ENCODE measurements at regions not wholly inside any gene's neighbourhood (a gene's known extent, or its start where the extent isn't known, plus 50 kb on each side); places are given as distances from the start of the nearest gene placed in this dataset.

DNA sequence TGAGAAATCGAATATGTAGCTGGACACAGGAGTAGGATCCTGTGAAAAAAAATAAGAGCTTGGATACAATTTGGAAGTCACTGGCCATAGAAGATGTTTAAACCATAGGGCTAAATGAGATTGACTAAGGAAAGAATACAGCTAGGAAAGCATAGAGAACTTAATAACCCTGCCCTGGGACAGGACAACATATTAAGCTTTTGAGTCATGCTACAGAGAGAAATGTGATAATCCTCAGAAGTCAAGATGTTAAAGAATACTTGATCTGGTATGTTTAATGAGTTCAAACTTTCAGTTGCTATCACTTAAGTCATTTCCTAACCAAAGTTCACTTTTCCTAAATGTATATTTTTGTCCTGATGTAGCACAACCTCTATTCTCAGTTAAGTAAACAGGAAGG is 154.6 kb upstream of the TSHZ2 start:
- DNase-seq: no peak

DNA sequence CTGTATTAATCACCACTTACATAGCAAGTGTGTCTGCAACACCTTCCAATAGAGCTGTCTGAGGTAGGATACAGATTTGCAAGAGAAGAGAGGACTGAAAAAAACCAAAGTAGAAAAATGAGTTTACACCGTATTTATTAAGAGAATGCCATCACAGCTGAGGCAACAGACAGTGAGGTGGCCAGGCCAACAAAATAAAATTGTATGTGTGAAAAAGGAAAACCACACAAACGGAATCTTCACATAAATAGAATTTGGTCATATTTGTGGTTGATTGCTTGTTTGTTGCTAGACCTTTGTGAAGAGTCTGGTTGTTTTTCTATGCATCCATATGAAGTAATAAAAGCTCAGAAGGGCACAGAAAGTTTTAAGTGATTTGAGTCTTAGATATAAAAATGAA is 157.8 kb upstream of the TSHZ2 start:
- no peak for DNase-seq

DNA sequence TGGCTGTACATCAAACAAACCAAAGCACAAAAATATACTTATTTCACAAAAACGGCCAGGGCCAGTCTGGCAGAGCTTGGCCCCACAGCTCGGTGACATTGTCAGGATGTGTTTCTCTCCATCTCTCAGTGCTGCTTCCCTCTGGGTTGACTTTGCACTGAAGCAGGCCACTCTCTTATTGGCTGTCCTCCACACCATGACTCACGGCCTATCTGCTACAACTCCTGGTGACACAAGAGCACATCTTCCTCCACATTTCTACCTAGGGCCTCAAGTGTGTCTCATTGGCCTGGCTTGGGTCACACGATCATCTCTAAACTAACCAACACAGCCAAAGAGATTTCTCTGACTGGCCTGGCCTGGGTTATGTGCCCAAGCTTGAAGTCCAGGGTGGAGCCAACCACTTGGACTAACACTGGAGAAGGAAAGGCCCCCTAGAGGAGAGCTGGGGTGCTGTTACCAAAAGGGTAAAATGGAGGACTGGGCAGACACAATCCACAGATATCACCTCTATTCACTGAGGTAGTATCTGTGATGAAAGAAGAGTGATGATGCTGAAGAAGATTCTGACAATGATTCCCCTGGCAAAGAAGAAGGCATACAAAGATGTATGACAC is 159.8 kb upstream of the TSHZ2 start:
- no peak for DNase-seq

DNA sequence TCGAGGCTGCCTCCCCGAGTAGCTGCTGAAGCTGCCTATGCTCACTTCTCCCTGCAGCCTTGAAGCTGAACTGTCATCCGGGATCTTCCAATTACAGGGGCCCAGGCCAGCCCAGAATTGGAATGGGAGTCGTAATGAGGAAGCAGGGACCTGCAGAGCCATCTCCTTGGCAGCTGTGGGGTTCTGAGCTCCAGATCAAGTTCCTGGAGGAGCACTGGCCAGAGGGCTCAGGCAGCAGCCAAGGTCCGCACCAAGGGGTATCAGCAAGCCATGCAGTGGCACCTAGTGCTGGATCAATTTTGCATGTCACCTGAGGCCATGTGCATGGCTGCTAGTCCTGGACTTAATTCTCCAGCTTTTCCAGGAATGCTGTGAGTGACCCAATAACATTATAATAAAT is 163.2 kb upstream of the TSHZ2 start:
- no peak for DNase-seq

DNA sequence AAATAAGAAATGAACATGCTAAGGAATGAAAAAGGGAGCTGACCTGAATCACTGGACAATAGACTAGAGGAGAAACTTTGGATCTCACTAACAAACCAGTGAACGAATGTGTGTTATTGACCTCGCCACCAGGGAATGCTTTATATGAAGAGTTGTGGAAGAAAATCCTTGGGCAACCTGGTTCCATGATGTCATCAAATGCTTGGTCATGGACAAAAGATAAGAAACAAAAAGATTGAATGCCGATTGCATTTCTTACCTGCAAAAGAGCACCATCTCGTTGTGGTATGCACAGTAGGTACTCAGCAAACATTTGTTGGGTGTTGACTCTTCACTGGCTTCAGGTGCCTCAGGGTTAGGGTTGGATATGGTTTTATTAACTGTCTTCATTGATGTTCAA is 165.2 kb upstream of the TSHZ2 start:
- no peak for DNase-seq

DNA sequence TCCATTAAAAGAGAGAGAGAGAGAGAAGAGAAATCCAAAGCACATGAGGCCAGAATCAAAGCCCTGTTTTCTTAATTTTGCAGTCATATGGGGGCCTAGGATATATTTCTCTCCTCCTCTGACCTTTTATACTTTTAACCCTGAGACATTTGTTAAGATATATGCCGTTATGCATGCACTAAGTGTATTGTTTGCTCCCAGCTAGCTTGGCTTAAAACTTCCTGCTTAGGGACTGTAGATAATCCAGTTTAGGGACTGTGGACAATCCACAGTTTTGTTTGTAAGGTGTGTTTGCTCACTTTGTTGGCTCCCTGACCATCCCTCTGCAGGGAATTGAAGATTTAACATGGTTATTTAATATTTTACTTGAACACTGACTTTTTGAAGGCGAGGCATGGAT is 166.3 kb upstream of the TSHZ2 start:
- DNase-seq: no peak

DNA sequence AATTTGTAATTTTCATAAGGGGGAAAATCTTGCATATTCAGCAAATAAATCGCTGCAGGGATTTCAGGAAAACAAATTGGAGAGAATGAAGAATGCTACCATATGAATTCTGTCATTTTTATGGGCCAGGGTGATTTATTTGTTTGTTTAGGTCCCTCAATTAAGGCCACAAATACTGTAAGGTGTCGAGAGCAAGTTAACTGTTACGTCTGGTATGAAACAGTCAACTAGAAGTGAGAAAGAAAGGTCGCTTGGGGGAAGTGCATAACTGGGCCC is 166.9 kb upstream of the TSHZ2 start:
- DNase-seq: no peak

DNA sequence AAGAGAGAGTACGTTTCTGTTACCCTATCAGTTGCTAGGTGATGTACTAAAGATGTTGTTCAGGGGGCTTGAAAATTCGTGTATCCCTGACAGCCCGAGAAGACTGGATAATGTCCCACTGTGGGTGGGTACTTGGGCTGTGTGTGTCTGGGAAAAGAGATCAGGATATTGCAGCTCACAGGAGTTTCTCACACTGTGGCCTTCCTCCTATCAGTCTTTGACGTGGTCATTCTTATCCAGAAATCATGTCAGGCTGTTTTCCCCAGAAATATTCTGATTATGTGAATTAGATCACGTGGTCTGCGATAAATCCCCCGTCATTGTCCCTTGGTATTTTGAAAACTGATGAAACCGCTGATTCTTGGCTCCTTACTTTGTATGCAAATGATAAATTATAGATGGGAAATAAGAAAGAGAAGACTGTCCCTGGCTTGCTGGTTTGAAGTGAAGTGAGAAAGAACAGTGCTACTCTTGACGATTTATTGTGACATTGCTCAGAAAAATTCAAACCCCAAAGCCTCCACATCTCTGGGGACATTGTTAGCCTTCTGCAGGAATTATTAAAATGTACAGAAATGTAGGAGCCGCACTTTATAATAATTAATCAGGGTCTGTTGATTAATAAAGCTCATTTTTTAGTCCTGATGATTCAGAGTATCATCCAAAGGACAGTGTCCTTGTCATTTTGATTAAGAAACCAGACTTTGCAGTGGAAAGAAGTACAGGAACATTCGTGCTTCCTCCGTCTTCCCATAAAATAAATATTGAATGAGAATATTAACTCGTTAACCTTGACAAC is 167.5 kb upstream of the TSHZ2 start:
- DNase-seq: no peak

DNA sequence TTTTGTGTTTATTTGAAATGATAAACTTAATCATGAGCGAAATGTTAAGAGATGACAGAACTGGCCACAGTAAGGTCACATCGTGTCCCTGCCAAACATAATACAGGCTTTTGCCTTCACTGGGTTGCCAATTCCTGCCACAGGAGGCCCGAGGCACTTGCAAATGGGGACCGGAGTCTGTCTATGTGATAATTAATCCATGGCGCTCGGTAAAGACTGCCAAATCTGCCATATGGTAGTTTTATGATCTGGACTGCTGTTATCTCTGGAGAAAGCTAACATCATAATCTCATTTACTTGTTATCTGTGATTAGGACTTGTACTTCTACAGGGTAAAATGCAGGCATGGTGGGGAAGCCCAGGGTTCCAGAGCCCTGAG is 170.5 kb upstream of the TSHZ2 start:
- no peak for DNase-seq

DNA sequence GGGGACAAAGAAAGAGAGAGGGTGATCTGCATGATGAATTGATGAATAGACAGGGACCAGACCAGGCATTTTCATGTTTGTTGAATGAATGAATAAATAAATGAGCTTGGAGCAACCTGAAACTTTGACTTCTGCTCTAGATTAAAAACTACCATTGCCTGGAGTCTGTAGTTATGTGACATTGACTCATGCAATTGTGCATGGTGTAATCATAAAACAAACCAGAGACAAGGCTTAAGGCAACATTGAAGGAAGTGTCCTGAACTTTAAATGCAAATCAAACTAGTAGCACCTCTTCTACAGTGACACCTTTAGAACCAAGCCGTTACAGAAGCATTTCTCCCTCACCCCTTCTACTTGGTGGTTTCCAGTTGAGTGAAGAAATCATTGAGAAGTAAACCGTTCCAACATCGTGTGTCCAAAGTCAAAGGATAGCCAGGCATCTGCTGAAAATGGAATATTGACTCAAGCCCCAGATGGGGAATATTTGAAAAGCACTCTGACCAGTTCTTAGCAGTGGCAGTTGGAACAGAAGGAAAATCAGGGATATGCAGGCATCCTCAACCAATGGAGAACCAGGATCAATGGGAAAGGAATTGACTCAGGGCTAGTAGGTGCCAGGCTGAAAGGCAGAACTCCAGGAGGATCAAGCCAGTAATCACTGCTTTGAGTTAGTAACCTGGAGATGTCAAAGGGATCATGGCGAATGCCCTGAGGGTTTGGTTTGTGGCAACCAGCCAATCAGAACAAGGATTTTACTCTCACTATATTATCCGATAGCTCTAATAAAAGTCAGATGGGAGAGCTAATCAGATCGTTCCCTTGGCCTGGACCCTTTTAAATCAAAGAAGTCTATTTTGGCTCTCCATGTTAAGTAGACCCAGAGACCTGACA is 171.2 kb upstream of the TSHZ2 start:
- DNase-seq: no peak

DNA sequence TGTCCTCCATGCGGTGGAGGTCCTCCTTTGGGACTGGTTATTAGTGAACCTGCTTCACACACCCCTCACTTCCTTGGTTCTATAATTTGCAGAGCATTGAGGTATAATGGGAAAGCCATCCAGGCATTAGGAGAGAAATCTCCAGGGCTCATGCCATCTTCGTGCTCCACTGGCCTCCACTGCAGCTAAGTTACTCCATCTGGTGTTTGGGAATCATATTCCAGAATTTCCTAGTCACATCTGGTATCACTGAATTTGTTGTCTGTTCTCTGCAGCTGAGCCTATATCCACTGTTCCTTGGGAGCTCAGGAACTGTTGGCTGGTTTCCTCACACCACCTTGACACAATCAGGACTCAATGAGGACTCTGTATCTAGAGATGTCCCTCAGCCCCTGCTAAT is 173.0 kb upstream of the TSHZ2 start:
- DNase-seq: no peak

DNA sequence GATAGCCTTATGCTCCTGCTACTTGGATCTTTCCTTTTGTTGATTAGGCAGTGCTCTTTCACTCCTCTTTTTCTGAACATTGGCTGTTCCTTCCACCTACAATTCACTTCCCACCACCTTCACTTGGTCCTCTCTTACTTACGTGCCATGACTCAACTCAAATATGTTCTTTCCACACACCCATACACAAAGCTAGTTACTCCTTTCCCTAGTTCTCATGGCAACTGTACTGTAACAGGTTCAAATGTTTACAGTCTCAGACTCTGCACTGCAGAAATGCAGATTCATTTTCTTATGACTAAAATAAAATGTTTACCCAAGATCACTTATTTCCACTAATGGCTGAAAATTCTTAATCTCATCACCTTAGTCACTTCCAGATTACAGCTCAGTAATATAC is 174.0 kb upstream of the TSHZ2 start:
- DNase-seq: no peak

DNA sequence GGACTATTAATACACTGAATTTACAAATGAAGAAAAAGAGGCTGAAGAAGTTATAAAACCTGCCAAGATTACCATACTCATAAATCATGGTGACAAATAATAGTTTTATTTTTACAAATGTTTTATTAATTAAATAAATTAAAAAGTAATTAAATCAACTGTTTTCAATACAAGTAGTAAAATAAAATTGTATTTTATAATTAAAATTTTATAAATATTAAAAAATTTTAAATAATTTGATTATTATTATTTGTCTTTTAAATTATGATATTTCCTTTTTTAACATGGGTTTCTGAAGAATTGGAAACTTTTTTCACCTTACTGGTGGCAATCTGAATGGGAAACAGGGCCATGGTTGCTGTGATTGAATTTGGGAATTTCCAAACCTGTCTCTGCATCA is 177.3 kb upstream of the TSHZ2 start:
- DNase-seq: no peak

DNA sequence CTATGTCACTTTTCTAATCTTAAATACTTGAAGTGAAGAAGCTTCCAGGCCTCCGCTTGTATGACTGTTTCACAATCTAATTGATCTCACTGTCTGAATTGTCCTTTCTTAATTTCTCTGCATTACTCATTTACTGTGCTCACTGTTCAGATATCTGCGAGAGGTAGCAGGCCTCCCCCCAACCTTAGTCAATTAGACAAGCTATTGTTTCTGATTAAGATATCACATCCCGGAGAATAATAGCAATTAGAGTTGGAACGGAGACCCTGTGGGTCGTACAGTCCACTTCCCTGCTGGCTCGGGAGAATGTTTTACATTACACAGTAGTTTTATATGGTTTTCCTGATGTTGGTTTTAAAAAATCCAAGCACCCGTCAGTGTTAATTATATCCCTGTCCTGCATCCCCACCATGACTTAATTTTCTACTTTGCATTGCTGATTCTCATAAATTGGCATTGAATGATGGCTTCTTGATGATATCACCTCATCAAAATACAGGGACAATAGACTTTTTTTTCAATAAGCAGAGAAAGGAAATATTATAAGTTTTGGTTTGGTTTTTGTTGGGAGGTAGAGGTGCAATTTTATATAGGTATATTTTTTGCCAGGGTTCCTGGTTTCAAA is 178.7 kb upstream of the TSHZ2 start:
- no peak for DNase-seq

DNA sequence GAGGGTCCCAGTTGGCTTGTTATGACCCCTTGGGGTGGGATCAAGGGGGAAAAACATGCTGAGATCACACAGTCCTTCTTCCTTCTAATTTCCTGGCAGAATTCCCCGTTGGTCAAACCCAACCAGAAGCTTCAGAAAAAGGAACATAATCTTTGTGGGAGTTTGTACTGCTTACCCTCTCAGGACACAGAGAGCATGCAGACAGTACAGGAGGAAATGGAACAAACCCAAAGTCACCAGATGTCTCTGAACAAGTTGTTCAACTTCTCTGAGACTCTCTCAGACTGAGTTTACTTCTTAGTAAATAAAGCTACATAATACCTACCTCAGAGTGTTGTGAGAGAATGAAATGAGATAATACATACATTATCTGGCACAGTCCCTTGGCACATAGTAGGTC is 181.1 kb upstream of the TSHZ2 start:
- DNase-seq: no peak

DNA sequence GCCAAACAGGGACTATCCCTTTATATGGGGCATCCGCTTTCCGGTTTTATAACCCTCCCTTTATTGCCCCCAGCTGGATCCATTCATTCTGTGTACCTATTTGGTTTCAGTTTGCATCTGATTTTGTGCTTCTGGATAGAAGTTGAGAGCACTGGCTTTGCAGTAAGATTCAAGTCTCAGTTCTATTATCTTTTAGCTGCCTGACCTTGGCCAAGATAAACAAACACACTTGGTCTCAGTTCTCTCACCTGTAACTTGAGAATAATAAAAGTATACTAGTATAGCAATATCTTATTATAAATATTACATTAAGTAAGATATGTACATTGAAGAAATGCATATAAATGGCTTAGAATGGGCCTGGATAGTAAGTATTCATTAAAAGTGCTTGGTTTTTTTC is 182.4 kb upstream of the TSHZ2 start:
- DNase-seq: no peak

DNA sequence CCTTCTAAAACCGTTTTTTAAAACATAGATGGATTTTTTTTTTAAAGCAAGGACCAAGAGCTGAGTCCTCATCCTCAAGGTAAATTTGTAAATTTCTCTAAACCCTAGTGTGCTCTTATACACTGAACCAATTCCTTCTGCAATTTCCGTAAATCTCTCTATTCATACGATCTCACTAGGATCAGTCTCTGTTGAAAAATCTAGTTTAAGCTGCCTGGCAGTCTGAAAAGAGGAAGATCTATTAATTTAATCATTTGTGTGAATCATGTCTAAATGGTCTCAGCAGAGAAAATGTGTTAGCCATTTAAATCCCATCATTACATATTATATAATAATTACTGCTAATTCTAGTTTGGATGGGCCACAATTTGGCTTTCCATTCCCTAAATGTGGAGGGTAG is 184.2 kb upstream of the TSHZ2 start:
- DNase-seq: no peak

DNA sequence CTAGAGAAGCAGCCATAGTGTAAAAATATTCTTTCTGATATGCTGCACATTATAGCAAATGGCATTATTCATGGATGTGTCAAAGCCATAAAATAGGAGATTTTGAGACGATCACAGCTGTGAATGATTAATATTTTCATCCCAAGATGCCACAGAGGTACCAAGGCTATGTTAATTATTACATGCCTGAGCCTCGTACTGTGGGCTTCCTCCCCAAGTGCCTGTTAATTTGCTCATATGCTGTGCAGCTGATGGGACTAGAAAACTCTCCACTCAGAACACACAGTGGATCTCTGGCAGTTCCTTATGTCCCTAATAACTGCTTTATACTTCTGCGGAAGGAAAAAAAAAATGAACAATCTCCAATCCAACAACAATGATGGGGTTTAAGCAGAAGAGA is 184.9 kb upstream of the TSHZ2 start:
- no peak for DNase-seq

DNA sequence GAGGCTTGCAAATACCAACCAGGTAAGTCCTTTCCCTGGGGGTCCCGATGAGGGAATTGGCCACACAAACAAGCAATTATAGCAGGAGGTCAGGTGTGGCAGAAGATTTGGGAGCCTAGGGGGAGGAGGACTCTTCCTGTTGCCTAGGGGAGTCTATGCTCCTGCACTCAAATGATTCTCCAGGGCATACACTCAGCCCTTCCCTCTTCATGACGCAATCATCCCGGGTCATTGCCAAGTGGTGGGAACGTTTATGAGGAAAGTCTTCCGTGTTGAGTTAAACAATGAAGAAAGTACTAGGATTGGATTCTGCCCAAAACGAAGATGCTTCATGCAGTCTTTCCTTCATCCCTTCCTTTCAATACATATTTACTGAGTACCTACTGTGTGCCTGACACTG is 186.5 kb upstream of the TSHZ2 start:
- no peak for DNase-seq

DNA sequence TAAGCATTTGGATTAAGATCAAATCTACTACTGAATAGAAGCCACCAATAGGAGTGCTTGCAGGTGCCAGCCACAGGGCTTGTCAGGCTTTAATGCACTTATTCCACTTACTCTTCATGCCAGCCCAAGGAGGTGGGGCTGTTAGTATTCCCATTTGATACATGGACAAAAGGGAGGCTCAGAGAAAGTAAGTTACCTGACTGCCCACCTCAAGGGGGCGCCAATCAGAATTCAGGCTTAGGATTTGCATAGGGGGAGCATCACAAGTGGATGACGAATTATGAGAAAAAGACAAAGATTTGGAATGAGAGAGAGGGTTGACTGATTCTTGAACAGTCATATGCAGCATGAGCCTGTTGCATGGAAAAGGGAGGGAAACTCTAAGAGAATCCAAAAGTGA is 188.4 kb upstream of the TSHZ2 start:
- no peak for DNase-seq

DNA sequence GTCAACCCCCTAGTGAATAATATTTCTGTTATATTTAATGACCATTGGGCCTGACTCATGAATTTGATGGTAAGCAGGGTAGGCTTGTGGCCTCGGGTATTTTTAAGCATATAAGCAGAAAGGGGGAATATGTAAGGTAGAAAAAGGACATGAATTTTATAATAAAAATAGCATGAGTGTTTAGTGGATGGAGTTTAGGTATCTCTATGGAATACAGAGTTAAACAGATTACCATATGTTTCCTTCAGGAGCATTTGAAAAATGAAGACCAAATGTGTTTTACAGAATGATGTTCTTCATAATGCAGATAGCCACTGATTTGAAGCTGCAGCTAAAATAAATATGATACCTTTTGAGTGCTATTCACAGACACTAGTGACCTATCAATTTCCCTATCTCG is 191.7 kb upstream of the TSHZ2 start:
- DNase-seq: no peak

DNA sequence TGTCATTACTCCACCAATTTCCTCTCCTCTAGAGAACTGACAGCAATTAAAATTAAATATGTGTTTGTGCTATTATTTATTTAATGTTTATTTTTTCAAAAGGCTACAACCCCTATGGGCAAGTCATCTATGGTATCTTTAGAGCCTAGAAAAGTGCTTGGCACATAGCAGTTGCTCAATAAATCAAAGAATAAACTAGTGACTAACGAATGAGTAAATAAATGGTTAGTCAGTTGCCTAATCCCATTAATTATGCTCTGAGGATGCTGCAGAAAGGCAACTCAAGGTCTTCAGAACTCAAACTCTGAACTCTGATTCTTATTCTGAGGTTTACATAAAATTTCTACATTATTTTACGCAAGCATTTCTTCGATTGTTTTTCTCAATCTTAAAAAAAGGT is 193.0 kb upstream of the TSHZ2 start:
- DNase-seq: no peak

DNA sequence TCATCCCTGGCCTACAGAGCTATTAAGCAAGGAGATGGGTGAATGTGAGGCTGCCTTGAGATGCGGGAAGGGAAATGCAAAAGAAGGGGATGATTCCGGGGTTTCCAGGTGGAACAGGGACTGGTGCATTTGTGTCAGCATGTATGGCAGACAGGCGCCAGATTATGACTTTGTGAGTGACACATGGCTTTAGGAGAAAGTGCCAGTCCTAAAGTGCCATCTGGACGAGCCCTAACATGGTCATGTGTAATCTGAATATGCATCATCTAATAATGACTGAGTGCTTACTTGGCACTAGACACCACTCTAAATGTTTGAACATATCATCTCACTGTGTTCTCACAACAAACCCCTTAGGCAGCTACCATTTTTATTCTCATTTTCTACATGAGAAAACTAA is 195.0 kb upstream of the TSHZ2 start:
- DNase-seq: no peak

DNA sequence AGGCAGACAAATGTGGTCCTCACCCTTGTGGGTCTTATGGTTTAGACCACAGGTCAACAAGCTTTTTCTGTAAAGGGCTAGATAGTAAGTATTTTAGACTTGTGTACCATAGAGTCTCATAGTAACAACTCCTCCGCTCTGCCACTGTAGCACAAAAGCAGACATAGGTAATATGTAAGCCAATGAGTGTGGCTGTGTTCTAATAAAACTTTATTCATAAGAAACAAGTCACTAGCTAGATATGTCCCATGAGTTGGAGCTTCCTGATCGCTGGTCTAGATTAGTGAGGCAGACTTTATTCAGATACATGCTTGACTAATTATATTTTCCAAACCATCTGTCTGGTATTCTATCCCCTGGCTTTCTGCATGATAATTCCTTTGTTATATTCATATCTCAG is 196.4 kb upstream of the TSHZ2 start:
- DNase-seq: no peak

All from NCI-H187 treated with DMSO at 0.1 percent for 48 hours (cell line).